ENCODE measurements at regions not wholly inside any gene's neighbourhood (a gene's known extent, or its start where the extent isn't known, plus 50 kb on each side); places are given as distances from the start of the nearest gene placed in this dataset.
A peak's percentile ranks its signal among the peaks of the same experiment; 100 is the strongest.

GRCh38 chr21:33980276-33980916 is 64.8 kb upstream of the ATP5PO start:
- intact Hi-C loops (cut with micrococcal nuclease; ENCODE audit: unreplicated experiment) = no loop called here
- SMC1A ChIA-PET (ENCODE audit: uncharacterized antibody, unreplicated experiment) = interaction anchor here (1.0 to 16.4 kb wide), 3 partner anchors 26 to 46 kb away, joined by 3 to 290 read pairs (median 193); no protein-coding TSS in a partner anchor
- H3K27ac ChIP-seq (ENCODE audit: control insufficient read depth, insufficient read depth) = no peak overlapping the region
- in situ Hi-C loops (cut with MboI) = no loop called here
- H3K4me3 ChIP-seq = no peak overlapping the region
- no peak overlapping the region for H2AFZ ChIP-seq (ENCODE audit: control insufficient read depth, low read depth, low read length)
- no peaks in the 10 kb centered on the region for H3K27me3 ChIP-seq (replicated peaks in 1 of 2; ENCODE audit: control insufficient read depth in 2 of 2, insufficient read depth in 2 of 2, low read length in 1 of 2)
- no peak for TF ChIP-seq CUX1 (IDR thresholded peaks at IDR 0.05; ENCODE audit: insufficient replicate concordance, low read depth, low read length)
- TF ChIP-seq NR2C1 (IDR thresholded peaks at IDR 0.05) = 0 out of 2 replicates have a peak, but pooled peaks have one; percentile 6
- WGBS (ENCODE audit: insufficient coverage, insufficient replicate concordance, low lambda C conversion rate, missing lambda C conversion rate) = 80% methylated on average over 6 of the region's 6 CpGs
- no TSS peak for BruUV-seq (replicated peaks)
- RAD21 ChIA-PET (ENCODE audit: unreplicated experiment) = interaction anchor here (9.4 to 14.7 kb wide), 2 partner anchors 30 to 40 kb away, joined by 145 to 182 read pairs; no protein-coding TSS in a partner anchor
- POLR2A ChIA-PET = interaction anchor here (1.0 to 1.2 kb wide), 3 partner anchors 41 to 94 kb away, joined by 3 to 4 read pairs (median 3); partner anchors contain the start of genes MRPS6 and SLC5A3
- CTCF ChIA-PET = interaction anchor here (1.8 kb wide), 1 partner anchor 57 kb away, joined by 8 read pairs; no protein-coding TSS in a partner anchor
- no peaks in the 10 kb centered on the region; the same call in 2 of the 3 replicates for H3K9me3 ChIP-seq (replicated peaks; ENCODE audit: control insufficient read depth, insufficient read depth, low read length)
- ATAC-seq (no peak), FAIRE-seq (no peak), DNase-seq (ENCODE audit: low read depth, low spot score) (no peak)
- no peak overlapping the region for H3K4me2 ChIP-seq (ENCODE audit: control insufficient read depth, insufficient read depth)
- H4K20me1 ChIP-seq (ENCODE audit: control insufficient read depth, insufficient read depth) = no peaks in the 10 kb centered on the region
- no peaks in the 10 kb centered on the region for H3K36me3 ChIP-seq (ENCODE audit: control insufficient read depth in 2 of 2, insufficient read depth in 2 of 2, low read length in 1 of 2)
- H3K79me2 ChIP-seq (ENCODE audit: control insufficient read depth, insufficient read depth, low read length) = no peaks in the 10 kb centered on the region
- no peak overlapping the region for H3K9ac ChIP-seq (ENCODE audit: control insufficient read depth, insufficient read depth, low read length)
- peaks cover 42% of the 10 kb centered on the region for H3K4me1 ChIP-seq (ENCODE audit: control insufficient read depth, insufficient read depth, low read length)

All from GM12878 (cell line).